ENCODE measurements at regions not wholly inside any gene's neighbourhood (a gene's known extent, or its start where the extent isn't known, plus 50 kb on each side); places are given as distances from the start of the nearest gene placed in this dataset.
"Not testable (repeated sequence)": the region's sequence is repeated elsewhere in the genome, so short reads cannot be mapped to it uniquely, and the experiment has no call there.

DNA sequence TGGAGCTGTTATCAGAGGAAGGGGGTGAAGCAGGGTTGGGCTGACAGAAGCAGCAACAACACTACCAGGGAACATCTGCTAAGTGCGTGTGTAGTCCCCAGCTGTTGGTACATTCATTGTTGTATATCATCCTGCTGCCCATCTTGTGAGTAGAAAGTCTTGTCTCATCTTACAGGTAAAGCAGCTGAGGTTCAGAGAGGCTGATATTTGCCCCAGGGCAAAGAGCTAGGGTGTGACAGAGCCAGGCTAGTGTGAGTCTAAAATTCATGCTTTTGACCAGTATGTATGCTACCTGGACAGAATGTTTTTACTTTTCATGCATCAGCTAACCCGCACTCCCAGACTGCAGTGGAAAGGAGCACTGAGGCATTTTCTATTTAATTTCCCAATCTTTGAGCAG is 221.6 kb downstream of the STK31 start:
- DNase-seq (ENCODE audit: low read depth in 4 of 4, low spot score in 3 of 4): no peak

DNA sequence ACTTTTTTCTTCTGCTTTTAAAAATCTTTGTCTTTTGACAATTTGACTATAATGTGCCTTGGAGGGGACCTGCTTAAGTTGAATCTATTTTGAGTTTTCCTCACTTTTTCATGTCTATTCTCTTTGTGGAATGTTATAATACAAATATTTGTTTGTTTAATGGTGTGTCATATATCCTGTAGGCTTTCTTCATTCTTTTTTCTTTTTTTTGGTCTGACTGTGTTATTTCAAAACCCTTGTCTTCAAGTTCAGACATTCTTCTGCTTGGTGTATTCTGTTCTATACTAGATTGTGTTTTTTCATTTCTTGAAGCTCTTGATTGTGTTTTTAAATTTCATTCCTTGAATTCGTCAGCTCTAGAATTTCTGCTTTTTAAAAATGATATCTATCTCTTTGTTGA is 228.2 kb downstream of the STK31 start:
- DNase-seq (ENCODE audit: low read depth in 4 of 4, low spot score in 3 of 4): no peak

DNA sequence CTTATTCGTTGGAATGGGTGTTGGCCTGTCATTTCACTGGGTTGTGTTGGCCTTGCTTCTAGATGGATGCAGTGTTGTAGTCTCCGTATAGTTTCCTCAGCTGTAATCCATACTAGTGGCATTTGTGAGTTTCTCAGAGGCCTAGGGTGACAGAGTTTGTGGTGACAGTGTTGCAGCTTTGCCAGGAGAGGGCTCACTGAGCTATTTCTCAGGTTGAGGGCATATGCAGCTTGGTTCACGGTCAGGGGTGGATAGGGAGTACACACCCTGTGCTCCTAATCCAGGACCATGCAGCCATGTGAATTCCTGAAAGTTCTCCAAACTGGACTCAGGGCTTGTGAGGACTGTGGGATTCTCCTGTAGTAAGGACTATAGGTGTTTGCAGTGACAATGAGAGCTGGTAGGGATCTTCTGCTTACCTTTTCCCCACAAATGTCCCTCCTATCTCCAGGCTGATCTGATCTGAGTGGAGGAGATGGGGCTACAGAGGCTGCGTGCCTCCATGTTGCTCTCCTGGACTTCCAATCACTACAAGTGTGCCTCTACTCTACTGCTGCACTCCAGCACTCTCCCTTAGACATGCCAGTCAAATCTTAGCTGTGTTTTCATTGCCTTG is 229.0 kb downstream of the STK31 start:
- peak in 1 of 4 donors; percentile 20 for DNase-seq (ENCODE audit: low read depth in 4 of 4, low spot score in 3 of 4)

DNA sequence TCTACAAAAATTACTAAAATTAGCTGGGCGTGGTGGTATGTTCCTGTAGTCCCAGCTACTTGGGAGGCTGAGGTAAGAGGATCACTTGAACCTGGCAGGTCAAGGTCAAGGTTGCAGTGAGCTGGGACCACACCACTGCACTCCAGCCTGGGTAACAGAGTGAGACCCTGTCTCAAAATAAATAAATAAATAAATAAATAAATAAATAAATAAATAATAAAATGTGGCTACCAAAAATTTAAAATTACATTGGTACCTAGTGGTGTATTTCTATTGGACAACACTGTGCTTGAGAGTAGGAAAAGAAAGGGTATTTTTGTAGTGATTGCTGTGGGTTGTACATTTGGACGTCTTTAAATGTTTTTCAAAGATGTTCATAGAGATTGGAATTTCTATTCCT is 229.7 kb downstream of the STK31 start:
- DNase-seq (ENCODE audit: low read depth in 4 of 4, low spot score in 3 of 4): not testable (repeated sequence)

DNA sequence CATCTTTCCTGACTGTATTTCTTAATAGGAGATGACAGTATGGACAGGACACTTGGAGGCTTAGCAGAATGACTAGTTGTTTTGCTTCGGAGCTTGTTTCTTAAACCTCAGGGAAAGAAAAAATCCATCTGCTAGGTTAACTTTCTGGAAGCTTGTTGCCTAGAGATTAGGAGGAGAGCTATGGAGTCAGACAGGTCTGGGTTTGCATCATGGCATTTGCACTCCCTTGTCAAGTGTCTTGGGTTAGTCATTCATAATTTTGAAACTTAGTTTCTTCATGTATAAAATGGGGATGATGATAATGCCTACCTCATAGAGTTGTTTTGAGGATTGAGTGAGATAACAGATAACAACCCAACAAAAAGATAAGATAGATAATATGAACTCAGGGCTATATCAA is 231.5 kb downstream of the STK31 start:
- DNase-seq (ENCODE audit: low read depth in 4 of 4, low spot score in 3 of 4): no peak

DNA sequence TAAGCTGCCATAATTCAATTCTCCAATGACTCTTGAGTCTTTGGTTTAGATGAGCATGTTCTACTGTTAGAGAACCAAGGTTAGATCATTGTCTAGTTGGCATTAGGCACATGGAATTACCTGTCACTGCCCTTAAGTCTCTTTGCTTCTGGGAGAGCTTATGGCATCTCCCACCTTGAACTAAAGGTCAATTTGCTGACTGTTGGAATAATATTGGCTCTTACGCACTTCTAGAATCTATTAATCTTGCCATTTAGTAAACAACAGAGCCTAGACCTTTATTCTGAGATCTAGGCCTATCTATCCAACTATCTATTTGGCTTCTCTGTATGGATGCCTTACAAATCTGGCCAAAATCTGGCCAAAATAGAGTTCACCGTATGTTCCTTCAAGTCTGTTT is 232.0 kb downstream of the STK31 start:
- no peak for DNase-seq (ENCODE audit: low read depth in 4 of 4, low spot score in 3 of 4)

DNA sequence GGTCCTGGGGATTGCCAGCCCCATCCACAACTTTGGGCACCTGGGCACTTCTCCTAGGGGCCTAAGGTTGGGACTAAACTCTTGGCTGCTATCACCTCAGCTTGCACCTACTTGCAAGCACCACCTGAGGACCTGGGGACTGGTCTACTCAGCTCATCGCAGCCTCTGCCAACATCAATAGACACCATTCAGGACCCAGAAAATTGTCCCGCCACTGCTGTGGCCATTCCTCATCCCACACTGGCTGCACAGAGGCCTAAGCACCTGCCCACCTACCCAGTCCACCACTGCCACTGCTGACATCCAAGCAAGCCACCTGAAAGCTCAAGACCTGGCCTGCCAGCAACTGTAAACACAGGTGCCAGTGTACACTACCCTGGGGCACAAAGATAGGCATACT is 234.1 kb downstream of the STK31 start:
- no peak for DNase-seq (ENCODE audit: low read depth in 4 of 4, low spot score in 3 of 4)

DNA sequence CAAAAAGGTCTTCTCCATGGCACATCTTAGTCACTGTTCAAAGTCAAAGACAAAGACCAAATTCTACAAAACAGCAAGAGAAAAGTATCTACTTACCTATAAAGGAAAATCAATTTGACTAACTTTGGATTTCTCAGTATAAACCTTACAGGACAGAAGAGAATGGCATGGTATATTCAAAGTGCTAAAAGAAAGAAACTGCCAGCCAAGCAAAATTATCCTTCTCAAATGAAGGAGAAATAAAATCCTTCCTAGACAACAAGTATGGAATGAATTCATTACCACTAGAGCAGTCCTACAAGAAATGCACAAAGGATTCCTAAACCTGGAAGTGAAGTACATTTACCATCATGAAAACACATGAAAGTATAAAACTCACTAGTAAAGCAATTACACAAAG is 235.5 kb downstream of the STK31 start:
- DNase-seq (ENCODE audit: low read depth in 4 of 4, low spot score in 3 of 4): no peak

DNA sequence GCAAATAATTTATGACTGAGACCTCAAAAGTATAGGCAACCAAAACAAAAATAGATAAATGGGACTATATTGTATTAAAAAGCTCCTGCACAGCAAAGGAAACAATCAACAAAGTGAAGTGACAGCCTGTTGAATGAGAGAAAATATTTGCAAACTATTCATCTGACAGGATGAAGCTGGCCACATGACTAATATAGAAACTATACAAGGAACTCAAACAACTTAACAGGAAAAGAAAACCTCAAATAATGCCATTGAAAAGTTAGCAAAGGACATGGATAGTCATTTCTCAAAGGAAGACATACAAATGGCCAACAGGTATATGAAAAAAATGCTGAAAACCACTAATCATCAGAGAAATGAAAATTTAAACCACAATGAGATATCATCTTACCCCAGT is 245.1 kb downstream of the STK31 start:
- no peak for DNase-seq (ENCODE audit: low read depth in 4 of 4, low spot score in 3 of 4)

DNA sequence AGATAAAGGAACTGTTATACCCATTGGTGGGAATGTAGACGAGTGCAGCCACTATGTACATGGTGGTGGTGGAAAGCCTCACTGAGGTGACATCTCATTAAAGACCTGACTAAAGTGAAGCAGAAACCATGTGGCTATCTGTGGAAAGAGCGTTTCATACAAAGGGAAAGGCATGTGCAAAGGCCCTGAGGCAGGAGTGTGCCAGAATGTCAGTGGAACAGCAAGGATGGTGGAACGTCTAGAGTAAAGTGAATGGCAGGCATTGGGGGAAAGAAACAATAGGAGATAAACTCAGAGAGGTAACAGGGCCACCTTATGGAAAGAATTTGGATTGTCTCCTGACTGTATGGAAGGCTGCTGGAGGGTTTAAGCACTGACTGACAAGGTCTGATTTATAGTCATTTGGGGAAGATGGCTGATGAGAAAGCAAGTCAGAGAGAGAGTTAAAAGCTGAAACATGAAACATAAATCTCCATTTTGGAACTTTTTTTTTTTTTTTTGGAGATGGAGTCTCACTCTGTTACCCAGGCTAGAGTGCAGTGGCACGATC is 245.7 kb downstream of the STK31 start:
- no peak for DNase-seq (ENCODE audit: low read depth in 4 of 4, low spot score in 3 of 4)

DNA sequence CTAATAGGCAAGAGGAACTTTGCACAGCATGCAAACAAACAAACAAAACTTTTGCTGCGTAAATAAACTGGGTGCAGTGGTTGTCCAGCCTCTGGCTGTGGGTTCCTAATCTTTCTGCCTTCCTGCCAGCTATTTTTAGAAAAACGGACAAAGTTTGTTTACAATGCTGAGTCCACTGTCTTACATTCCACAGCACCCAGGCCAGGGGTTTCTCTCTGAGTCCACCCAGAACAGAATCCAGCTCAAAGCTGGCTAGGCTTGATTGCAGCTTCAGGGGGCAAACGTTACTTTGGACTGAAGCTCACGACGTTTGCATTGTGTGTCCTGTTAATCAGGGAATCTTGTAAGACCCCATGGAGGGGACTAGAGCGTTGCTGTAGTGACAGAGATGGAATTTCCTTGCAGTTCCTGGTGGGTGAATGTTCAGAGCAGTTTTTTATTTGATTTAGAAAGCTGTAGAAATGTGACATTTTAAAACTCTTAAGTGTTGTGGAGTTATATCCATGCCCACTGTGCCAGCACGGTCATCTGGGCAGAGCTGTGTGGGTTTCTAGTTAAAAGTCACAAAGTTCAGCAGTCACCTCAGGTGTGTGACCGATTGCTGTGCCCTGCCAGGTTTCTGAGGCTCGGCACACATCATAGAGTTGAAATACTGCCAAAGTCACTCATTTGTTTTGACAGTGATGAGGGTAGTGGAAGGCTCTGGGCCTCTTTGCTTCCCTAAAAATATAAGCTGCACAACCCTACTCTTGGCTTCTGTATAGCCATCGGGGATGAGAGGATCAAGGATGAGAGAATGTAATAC is 247.0 kb downstream of the STK31 start:
- no peak for DNase-seq (ENCODE audit: low read depth in 4 of 4, low spot score in 3 of 4)

DNA sequence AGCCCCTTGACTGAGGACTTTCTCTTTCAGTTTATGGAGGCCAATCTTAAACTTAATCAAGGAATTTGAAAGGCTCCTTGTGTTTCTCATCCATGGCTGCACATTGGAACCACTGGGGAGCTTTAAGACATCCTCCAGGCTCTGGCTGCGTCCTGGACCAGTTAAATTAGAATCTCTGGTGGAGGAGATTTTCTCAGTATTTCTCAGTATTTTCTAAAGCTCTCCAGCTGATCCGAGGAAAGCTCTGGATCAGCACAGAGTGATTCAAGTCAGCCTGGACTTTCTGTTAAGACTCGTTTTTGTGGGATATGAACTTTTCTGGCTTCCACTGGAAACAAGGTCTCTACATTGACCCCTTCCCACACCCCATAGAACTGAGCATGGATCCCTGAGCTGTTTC is 249.8 kb downstream of the STK31 start:
- DNase-seq (ENCODE audit: low read depth in 4 of 4, low spot score in 3 of 4): no peak

DNA sequence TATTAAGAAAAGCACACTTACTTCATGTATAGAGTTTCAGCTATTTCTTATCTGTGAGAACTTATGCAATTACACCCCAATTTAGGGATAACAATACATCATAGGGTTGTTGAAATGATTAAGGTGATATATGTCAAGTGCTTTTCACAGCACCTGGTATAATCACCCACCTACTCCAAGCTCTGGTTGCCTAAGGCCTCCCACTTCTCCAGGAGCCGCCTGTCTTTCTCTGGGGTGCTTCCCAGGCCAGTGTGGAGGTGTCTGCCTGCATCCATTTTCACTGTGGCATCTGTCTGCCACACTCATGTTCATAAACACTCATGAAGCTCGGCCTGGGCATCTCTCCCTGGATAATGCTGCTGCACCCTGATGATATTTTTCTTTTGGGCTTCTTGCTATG is 250.3 kb downstream of the STK31 start:
- DNase-seq (ENCODE audit: low read depth in 4 of 4, low spot score in 3 of 4): no peak

DNA sequence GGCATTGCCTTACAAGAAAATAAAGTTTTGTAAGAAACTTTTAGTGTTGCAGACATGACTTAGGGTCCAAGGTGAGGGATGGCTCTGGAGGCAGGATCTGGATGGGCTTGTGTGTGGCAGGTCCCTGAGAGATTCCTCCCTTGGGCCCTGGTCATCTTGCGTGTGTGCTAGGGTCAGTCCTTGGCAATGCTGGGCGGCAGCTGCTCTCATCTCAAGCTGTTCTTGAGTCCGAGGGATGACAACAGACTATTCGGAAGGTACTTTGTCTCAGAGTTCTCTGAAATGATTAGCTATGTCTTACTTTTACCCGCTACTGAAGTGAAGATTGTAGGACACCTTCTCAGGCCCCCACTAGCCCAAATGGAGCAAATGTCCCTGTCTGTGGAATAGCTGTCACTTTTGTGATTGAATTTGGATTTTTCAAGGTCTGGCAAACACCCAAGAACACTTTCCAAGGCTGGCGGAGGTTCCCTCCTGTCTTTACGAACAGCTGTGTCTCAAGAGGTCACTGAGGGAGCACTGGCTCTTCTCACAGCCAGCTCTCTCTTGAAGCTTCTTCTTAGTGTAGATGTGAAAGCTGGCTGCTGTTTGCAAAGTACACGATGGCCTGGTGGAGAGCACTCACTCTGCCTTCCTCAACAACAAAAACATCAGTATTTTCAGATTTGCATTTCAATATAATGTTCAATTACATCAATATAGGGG is 253.6 kb downstream of the STK31 start:
- no peak for DNase-seq (ENCODE audit: low read depth in 4 of 4, low spot score in 3 of 4)

DNA sequence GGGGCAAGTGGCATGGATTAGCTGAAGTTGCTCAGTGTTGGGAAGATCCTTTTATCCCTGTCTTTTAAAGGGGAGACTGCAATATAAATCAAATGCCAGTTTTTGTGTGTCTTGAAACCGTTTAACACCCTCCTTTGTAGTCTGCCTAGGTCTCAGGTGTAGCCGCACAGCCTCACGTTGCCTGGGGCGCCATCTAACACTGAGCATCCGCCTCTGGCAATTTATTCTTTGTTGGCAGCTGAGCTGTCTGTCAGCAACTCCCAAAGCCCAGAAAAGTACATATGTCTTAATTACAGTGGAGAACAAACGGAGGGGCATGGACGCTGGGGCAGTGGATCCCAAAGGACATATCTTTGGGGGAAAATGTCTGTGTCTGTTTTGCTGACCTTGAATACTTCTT is 254.7 kb downstream of the STK31 start:
- no peak for DNase-seq (ENCODE audit: low read depth in 4 of 4, low spot score in 3 of 4)

DNA sequence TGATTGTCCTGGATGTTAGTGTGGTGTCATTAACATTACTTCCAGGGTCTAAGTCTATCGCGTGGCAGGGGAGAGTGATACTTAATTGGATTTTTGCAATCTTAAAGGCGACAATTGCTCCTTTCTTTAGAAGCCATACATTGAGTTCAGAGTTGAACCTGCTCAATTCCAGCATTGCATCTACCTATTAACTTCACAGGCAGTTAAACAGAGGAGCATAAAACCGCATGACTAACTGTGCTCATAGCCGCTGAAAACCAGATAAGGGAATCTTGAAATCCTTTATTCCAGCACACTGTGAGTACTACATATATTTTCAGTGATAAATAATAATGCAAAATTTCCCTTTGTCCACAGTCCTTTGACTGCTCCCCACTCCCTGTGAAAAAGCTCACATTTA is 255.3 kb downstream of the STK31 start:
- DNase-seq (ENCODE audit: low read depth in 4 of 4, low spot score in 3 of 4): no peak

DNA sequence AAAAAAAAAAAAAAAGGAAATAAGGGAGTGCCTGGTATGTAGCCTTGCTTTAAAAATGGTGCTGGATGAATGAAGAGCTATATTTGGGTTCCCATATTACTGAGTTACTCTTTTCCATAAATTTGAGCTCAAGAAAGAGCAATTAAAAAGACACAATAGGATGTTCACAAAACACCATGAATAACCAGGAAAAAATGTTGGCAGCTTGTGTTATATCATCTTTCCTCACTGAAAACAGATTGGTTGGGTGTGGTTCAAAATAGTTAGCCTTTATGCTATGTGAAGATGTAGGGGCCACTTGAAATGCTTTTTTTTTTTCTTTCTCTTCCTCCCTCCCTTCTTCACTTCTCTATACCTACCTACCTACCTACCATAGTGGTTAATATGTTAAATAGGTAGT is 256.9 kb downstream of the STK31 start:
- DNase-seq (ENCODE audit: low read depth in 4 of 4, low spot score in 3 of 4): no peak

DNA sequence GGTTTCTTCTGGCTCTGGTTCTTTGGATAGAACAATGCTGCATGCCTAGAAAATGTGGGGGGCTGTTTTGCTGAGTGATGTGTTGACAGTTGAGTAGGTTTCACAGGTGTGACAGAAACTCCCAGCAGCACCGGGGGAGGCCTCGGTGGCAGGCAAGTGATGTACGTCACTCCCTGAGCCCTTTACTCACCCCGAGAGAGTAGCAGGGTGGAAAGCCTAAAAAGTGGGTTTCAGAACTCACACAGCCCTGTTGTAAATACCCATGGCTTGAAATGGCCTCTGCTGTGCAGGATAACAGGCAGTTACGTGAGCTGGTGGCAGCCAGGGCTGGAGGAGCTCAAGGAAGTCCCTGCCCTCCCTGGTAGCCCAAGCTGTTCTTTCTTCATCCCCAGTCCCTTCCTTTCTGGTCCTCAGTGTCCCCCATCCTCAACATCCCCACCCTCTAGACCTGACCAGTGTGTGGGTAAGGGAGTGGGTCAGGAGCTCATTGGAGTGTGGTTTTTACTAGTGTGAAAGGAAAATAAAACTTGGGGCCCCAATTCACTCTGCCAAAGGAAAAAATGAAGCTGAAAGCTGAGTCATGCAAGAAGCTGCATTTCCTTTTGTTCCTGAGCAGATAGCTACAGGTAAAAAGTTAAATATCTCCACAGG is 258.1 kb downstream of the STK31 start:
- DNase-seq (ENCODE audit: low read depth in 4 of 4, low spot score in 3 of 4): no peak

DNA sequence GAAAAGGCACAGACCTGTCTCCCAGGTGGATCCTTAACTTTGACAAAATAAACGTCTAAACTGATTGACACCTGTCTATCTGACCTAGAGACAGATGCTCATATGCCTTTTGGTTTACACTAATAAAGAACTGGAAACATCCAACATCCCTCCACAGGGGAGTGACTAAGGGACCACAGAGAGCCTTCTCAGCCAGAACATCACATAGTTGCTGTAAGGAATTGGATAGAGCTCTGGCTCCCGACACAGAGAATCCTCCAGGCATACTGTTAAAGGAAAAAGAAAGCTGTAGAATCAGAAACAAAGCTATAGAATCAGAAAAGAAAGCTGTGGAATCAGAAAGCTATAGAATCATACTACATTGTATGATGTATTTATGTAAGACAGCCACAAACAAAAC is 258.8 kb downstream of the STK31 start:
- DNase-seq (ENCODE audit: low read depth in 4 of 4, low spot score in 3 of 4): no peak

DNA sequence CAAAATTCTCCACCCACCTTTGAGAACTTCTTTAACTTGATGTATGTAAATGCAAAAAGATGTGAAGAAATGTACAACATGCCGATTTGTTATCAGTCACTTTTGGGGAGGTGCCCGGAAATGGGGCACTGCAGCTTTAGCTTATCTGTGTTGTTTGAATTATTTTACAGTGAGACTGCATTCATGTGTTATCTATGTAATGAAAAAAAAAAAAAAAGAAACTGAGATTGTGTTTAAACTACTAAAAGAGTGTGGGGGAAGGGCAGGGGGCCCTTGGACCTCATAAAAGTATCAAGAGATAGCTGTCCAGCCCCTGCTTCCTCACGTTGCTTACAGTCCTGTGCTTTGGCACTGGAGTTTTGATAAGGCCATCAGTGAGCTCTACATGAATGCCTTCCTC is 259.4 kb downstream of the STK31 start:
- DNase-seq (ENCODE audit: low read depth in 4 of 4, low spot score in 3 of 4): no peak

DNA sequence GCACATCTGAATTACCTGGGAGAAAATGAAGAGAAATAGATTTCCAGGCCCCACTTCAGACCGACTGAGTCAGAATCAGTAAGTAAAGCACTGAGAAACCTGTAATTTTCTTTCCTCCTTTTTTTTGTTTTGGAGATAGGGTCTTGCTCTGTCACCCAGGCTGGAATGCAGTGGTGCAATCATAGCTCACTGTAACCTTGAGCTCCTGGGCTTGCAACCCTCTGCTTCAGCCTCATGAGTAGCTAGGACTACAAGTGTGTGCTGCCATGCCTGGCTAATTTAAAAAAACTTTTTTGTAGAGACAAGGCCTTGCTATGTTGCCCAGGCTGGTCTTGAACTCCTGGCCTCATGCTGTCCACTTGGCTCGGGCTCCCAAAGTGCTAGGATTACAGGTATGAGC is 260.2 kb downstream of the STK31 start:
- DNase-seq (ENCODE audit: low read depth in 4 of 4, low spot score in 3 of 4): no peak
